GM13977 (cell line): ENCODE measurements at regions not wholly inside any gene's neighbourhood (a gene's known extent, or its start where the extent isn't known, plus 50 kb on each side); places are given as distances from the start of the nearest gene placed in this dataset.
A peak's percentile ranks its signal among the peaks of the same experiment; 100 is the strongest.

Experiments used
- DNase-seq: peaks from one replicate; pipeline ENCODE4 v3.0.0; 2012; ENCODE audit warnings: low spot score
- CTCF ChIP-seq: IDR thresholded peaks from 2 replicates; pipeline ENCODE4 v1.5.1; 2012; ENCODE audit warnings: mild to moderate bottlenecking, control low read depth; ENCODE audit not compliant: insufficient read depth; ENCODE audit errors: extremely low read depth, missing control alignments
- in situ Hi-C: fragments of 300-500 bp; cut with MboI; formaldehyde crosslinking; loops from one replicate; pipeline ENCODE4 v1.12.0; 2022; ENCODE audit warnings: low sequenced_read_pairs, low pct_unique_long_range_greater_than_20kb, mixed read lengths, inconsistent platforms; ENCODE audit not compliant: unreplicated experiment

GRCh38 chr17:413706-414380 lies 61.2 kb upstream of the RPH3AL start:
- TF ChIP-seq CTCF, result no peak
- in situ Hi-C loops, result no loop called here
- no peak for DNase-seq

GRCh38 chr17:413016-413350 lies 60.4 kb upstream of the RPH3AL start:
- no peak for TF ChIP-seq CTCF
- in situ Hi-C loops, result no loop called here
- no peak for DNase-seq

- peak; percentile 58 for DNase-seq
- in situ Hi-C loops, result no loop called here
- peak; percentile 87 for TF ChIP-seq CTCF
Measured at GRCh38 chr17:412211-413015, 59.8 kb upstream of the RPH3AL start.

- no peak for DNase-seq
- in situ Hi-C loops, result no loop called here
- TF ChIP-seq CTCF, result no peak
Measured at GRCh38 chr17:411421-412120, 59.0 kb upstream of the RPH3AL start.

GRCh38 chr17:410543-411401 lies 58.2 kb upstream of the RPH3AL start:
- in situ Hi-C loops, result no loop called here
- DNase-seq, result no peak

More at GRCh38 chr17:410543-411401, 58.2 kb upstream of the RPH3AL start:
- TF ChIP-seq CTCF, result no peak
